GM19395 (cell line): ENCODE measurements at regions not wholly inside any gene's neighbourhood (a gene's known extent, or its start where the extent isn't known, plus 50 kb on each side); places are given as distances from the start of the nearest gene placed in this dataset.
"Not testable (repeated sequence)": the region's sequence is repeated elsewhere in the genome, so short reads cannot be mapped to it uniquely, and the experiment has no call there.

ENCODE experiments used
- ATAC-seq: cut with Tn5 transposase; IDR thresholded peaks from one replicate; pipeline ENCODE4 v1.9.1; 2021; ENCODE audit warnings: mild to moderate bottlenecking, moderate library complexity; ENCODE audit not compliant: unreplicated experiment

- ATAC-seq, result not testable (repeated sequence)
Measured at GRCh38 chr3:75579091-75579490, 85.0 kb upstream of the FRG2C start.

GRCh38 chr3:75579536-75579935 is 84.6 kb upstream of the FRG2C start:
- not testable (repeated sequence) for ATAC-seq

GRCh38 chr3:75579981-75580782 is 83.9 kb upstream of the FRG2C start:
- not testable (repeated sequence) for ATAC-seq

GRCh38 chr3:75582536-75582935 is 81.6 kb upstream of the FRG2C start:
- ATAC-seq, result not testable (repeated sequence)

- ATAC-seq, result not testable (repeated sequence)
Measured at GRCh38 chr3:75583116-75583515, 81.0 kb upstream of the FRG2C start.

GRCh38 chr3:75587695-75588094 is 76.4 kb upstream of the FRG2C start:
- not testable (repeated sequence) for ATAC-seq

- ATAC-seq, result not testable (repeated sequence)
Measured at GRCh38 chr3:75590382-75590781, 73.7 kb upstream of the FRG2C start.

GRCh38 chr3:75604286-75604934 is 59.7 kb upstream of the FRG2C start:
- ATAC-seq, result not testable (repeated sequence)

- not testable (repeated sequence) for ATAC-seq
Measured at GRCh38 chr3:75607996-75608395, 56.1 kb upstream of the FRG2C start.

- not testable (repeated sequence) for ATAC-seq
Measured at GRCh38 chr3:75609598-75609997, 54.5 kb upstream of the FRG2C start.

- no peak for ATAC-seq
Measured at GRCh38 chr3:75610773-75611172, 53.4 kb upstream of the FRG2C start.

- ATAC-seq, result not testable (repeated sequence)
Measured at GRCh38 chr3:75611724-75612460, 52.2 kb upstream of the FRG2C start.
